ENCODE measurements at regions not wholly inside any gene's neighbourhood (a gene's known extent, or its start where the extent isn't known, plus 50 kb on each side); places are given as distances from the start of the nearest gene placed in this dataset.

DNA sequence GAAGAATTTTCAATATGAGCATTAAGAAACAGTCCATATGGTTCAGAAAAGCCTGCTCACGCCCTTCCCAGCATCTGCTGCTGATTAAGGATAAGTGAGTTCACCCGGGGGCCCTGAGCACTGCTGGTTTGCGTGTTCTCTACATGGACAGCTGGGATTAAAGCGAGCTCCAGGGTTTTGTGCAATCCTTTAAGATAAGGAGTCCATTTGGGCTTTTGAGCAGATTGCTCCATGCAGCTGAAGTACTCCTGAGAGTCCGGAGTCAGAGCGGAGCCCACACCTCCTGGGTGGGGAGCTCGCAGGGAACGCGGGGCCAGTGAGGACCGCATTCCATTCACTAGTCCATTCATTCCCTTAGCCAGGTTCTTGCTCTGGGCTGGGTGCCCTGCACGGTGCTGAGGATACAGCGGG lies 149.3 kb upstream of the COL5A1 start:
- Histone ChIP-seq H3K4me1 (ENCODE audit: control insufficient read depth in 5 of 5, insufficient read depth in 5 of 5, low read length in 5 of 5) (peaks cover 0 to 36% (median 9%) of the 10 kb centered on the region in 5 donors), H3K9ac (ENCODE audit: insufficient read depth in 1 of 2, low read length in 2 of 2) (no peak overlapping the region), H3K36me3 (ENCODE audit: control insufficient read depth in 4 of 4, insufficient read depth in 4 of 4, low read length in 4 of 4) (no peaks in the 10 kb centered on the region), H3K4me3 (no peak overlapping the region), H3K27ac (ENCODE audit: low read depth in 1 of 2, low read length in 1 of 2) (no peak overlapping the region), H3K27me3 (ENCODE audit: control insufficient read depth in 3 of 3, insufficient read depth in 3 of 3, low read length in 2 of 3) (no peaks in the 10 kb centered on the region), H3K9me3 (ENCODE audit: control insufficient read depth in 4 of 4, insufficient read depth in 3 of 4, low read length in 3 of 4) (no peaks in the 10 kb centered on the region)
- 68 to 84% methylated on average over 12 of the region's 12 CpGs for WGBS, 2 donors
- ATAC-seq (ENCODE audit: insufficient read depth, low FRiP score) (peak; percentile 36), DNase-seq (peak; percentile 86 to 95 (median 94))
- TF ChIP-seq, protein P1, sequence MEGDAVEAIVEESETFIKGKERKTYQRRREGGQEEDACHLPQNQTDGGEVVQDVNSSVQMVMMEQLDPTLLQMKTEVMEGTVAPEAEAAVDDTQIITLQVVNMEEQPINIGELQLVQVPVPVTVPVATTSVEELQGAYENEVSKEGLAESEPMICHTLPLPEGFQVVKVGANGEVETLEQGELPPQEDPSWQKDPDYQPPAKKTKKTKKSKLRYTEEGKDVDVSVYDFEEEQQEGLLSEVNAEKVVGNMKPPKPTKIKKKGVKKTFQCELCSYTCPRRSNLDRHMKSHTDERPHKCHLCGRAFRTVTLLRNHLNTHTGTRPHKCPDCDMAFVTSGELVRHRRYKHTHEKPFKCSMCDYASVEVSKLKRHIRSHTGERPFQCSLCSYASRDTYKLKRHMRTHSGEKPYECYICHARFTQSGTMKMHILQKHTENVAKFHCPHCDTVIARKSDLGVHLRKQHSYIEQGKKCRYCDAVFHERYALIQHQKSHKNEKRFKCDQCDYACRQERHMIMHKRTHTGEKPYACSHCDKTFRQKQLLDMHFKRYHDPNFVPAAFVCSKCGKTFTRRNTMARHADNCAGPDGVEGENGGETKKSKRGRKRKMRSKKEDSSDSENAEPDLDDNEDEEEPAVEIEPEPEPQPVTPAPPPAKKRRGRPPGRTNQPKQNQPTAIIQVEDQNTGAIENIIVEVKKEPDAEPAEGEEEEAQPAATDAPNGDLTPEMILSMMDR (IDR thresholded peaks at IDR 0.05; ENCODE audit: control extremely low read depth, extremely low read depth): no peak

DNA sequence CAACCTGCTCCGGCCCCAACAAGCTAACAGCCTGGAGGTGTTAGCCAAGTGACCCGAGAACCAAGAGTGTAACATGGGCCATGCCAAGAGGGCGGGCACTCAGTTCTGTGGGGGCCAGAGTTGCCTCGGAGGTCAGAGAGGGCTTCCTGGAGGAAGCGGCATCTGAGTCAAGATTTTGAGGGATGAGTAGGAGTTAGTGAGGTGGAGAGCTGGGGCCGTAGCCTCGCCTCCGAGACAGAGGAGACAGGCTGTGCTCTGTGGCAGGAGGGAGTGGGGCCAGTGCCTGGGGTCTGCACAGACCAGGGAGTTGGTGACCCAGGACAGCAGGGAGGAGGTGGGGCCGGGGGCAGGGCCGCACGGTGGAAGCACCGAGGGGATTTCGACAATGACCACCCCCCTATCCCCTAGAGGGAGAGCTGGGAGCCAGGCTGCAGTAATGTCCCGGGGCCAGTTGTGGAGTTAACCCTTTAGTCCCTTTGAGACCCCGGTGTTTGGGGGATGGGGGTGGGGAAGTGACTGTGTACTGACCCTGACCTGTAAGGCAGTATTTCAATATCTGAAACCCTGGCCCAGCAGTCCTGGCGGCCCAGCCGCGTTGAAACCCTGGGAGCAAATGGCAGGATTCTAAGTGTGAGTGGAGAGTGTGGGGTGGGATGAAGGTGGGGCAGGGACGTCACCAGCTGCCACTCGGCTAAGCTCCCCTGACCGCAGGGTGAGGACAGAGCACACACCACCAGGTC lies 148.7 kb upstream of the COL5A1 start:
- ATAC-seq (ENCODE audit: insufficient read depth, low FRiP score): no peak
- no peak overlapping the region for H3K9ac ChIP-seq (ENCODE audit: insufficient read depth in 1 of 2, low read length in 2 of 2)
- no peak overlapping the region for H3K27ac ChIP-seq (ENCODE audit: low read depth in 1 of 2, low read length in 1 of 2)
- H3K4me3 ChIP-seq: no peak overlapping the region
- H3K4me1 ChIP-seq (ENCODE audit: control insufficient read depth in 5 of 5, insufficient read depth in 5 of 5, low read length in 5 of 5): peaks cover 0 to 38% (median 9%) of the 10 kb centered on the region in 5 donors
- 61 to 74% methylated on average over 21 of the region's 21 CpGs for whole genome bisulfite sequencing, 2 donors
- H3K36me3 ChIP-seq (ENCODE audit: control insufficient read depth in 4 of 4, insufficient read depth in 4 of 4, low read length in 4 of 4): no peaks in the 10 kb centered on the region
- H3K27me3 ChIP-seq (ENCODE audit: control insufficient read depth in 3 of 3, insufficient read depth in 3 of 3, low read length in 2 of 3): no peaks in the 10 kb centered on the region
- peak in 1 of 3 donors; percentile 11 for DNase-seq
- no peaks in the 10 kb centered on the region for H3K9me3 ChIP-seq (ENCODE audit: control insufficient read depth in 4 of 4, insufficient read depth in 3 of 4, low read length in 3 of 4)
- TF ChIP-seq, protein P1 (IDR thresholded peaks at IDR 0.05; ENCODE audit: control extremely low read depth, extremely low read depth): no peak

- TF ChIP-seq, protein P1 (IDR thresholded peaks at IDR 0.05; ENCODE audit: control extremely low read depth, extremely low read depth): no peak
- DNase-seq (no peak), ATAC-seq (ENCODE audit: insufficient read depth, low FRiP score) (no peak)
- Histone ChIP-seq H3K27ac (ENCODE audit: low read depth in 1 of 2, low read length in 1 of 2) (no peak overlapping the region), H3K9me3 (ENCODE audit: control insufficient read depth in 4 of 4, insufficient read depth in 3 of 4, low read length in 3 of 4) (no peaks in the 10 kb centered on the region), H3K36me3 (ENCODE audit: control insufficient read depth in 4 of 4, insufficient read depth in 4 of 4, low read length in 4 of 4) (no peaks in the 10 kb centered on the region), H3K27me3 (ENCODE audit: control insufficient read depth in 3 of 3, insufficient read depth in 3 of 3, low read length in 2 of 3) (no peaks in the 10 kb centered on the region), H3K9ac (ENCODE audit: insufficient read depth in 1 of 2, low read length in 2 of 2) (no peak overlapping the region), H3K4me3 (no peak overlapping the region), H3K4me1 (ENCODE audit: control insufficient read depth in 5 of 5, insufficient read depth in 5 of 5, low read length in 5 of 5) (peaks cover 0 to 34% (median 9%) of the 10 kb centered on the region in 5 donors)
- WGBS, 2 donors: 84 to 94% methylated on average over 26 of the region's 26 CpGs
Observed at GRCh38 chr9:134493461-134494272, 147.9 kb upstream of the COL5A1 start.
